SK-N-SH treated with all-trans-retinoic acid at 6 μM for 48 hours (cell line): ENCODE measurements at regions not wholly inside any gene's neighbourhood (a gene's known extent, or its start where the extent isn't known, plus 50 kb on each side); places are given as distances from the start of the nearest gene placed in this dataset.

Experiments used
- ATAC-seq: fragments of 200-7000 bp; cut with Tn5 transposase; 3 replicates; pipeline ENCODE4 v1.9.1; 2020; ENCODE audit warnings: mild to moderate bottlenecking, moderate library complexity
- BACH2 ChIP-seq: fragments of 250-450 bp; sonication (Bioruptor Pico); IDR thresholded peaks from 2 replicates; pipeline ENCODE4 v1.9.0; 2021; ENCODE audit warnings: mild to moderate bottlenecking, borderline replicate concordance
- CREB5 ChIP-seq: fragments of 250-450 bp; sonication (Bioruptor Pico); IDR thresholded peaks from 2 replicates; pipeline ENCODE4 v1.5.1; 2020; ENCODE audit warnings: low read depth, mild to moderate bottlenecking, moderate library complexity
- CSDC2 ChIP-seq: fragments of 250-450 bp; sonication (Bioruptor Pico); IDR thresholded peaks from 2 replicates; pipeline ENCODE4 v1.5.0; 2020; ENCODE audit warnings: mild to moderate bottlenecking, moderate library complexity
- CSRNP3 ChIP-seq: fragments of 250-450 bp; sonication (Bioruptor Pico); IDR thresholded peaks from 2 replicates; pipeline ENCODE4 v1.5.1; 2021; ENCODE audit warnings: mild to moderate bottlenecking, moderate library complexity
- ESRRG ChIP-seq: fragments of 250-450 bp; sonication (Bioruptor Pico); IDR thresholded peaks from 2 replicates; pipeline ENCODE4 v1.6.1; 2021; ENCODE audit warnings: mild to moderate bottlenecking
- GLIS3 ChIP-seq: fragments of 250-450 bp; sonication (Bioruptor Pico); IDR thresholded peaks from 2 replicates; pipeline ENCODE4 v1.5.0; 2020; ENCODE audit warnings: mild to moderate bottlenecking, moderate library complexity
- ISL1 ChIP-seq: fragments of 250-450 bp; sonication (Bioruptor Pico); IDR thresholded peaks from 2 replicates; pipeline ENCODE4 v2.1.2; 2022; ENCODE audit warnings: mild to moderate bottlenecking, moderate library complexity
- OSR1 ChIP-seq: fragments of 250-450 bp; sonication (Bioruptor Pico); IDR thresholded peaks from 2 replicates; pipeline ENCODE4 v1.8.0; 2022; ENCODE audit warnings: moderate library complexity, mild to moderate bottlenecking, inconsistent platforms
- PATZ1 ChIP-seq: fragments of 250-450 bp; sonication (Bioruptor Pico); IDR thresholded peaks from 2 replicates; pipeline ENCODE4 v1.8.0; 2020; ENCODE audit warnings: mild to moderate bottlenecking, moderate library complexity, borderline replicate concordance
- POU6F1 ChIP-seq: fragments of 250-450 bp; sonication (Bioruptor Pico); IDR thresholded peaks from 2 replicates; pipeline ENCODE4 v1.8.0; 2021; ENCODE audit warnings: low read depth, mild to moderate bottlenecking, moderate library complexity, borderline replicate concordance
- PPARA ChIP-seq: fragments of 250-450 bp; sonication (Bioruptor Pico); IDR thresholded peaks from 2 replicates; pipeline ENCODE4 v1.5.0; 2020; ENCODE audit warnings: mild to moderate bottlenecking, borderline replicate concordance
- RARB ChIP-seq: fragments of 250-450 bp; sonication (Bioruptor Pico); IDR thresholded peaks from 2 replicates; pipeline ENCODE4 v1.8.0; 2021; ENCODE audit warnings: mild to moderate bottlenecking, moderate library complexity
- SNAI2 ChIP-seq: fragments of 250-450 bp; sonication (Bioruptor Pico); IDR thresholded peaks from 2 replicates; pipeline ENCODE4 v1.5.0; 2020; ENCODE audit warnings: mild to moderate bottlenecking, moderate library complexity
- TCF4 ChIP-seq: fragments of 250-450 bp; sonication (Bioruptor Pico); IDR thresholded peaks from 2 replicates; pipeline ENCODE4 v1.8.0; 2021; ENCODE audit warnings: mild to moderate bottlenecking, moderate library complexity, borderline replicate concordance
- TOX ChIP-seq: fragments of 250-450 bp; sonication (Bioruptor Pico); IDR thresholded peaks from 2 replicates; pipeline ENCODE4 v1.8.0; 2021; ENCODE audit warnings: mild to moderate bottlenecking, moderate library complexity, borderline replicate concordance
- TSHZ2 ChIP-seq: fragments of 250-450 bp; sonication (Bioruptor Pico); IDR thresholded peaks from 2 replicates; pipeline ENCODE4 v1.5.0; 2020; ENCODE audit warnings: mild to moderate bottlenecking, moderate library complexity
- ZC3H10 ChIP-seq: fragments of 250-450 bp; sonication (Bioruptor Pico); IDR thresholded peaks from 2 replicates; pipeline ENCODE4 v1.5.1; 2021; ENCODE audit warnings: mild to moderate bottlenecking, moderate library complexity
- ZFP3 ChIP-seq: fragments of 250-450 bp; sonication (Bioruptor Pico); IDR thresholded peaks from 2 replicates; pipeline ENCODE4 v1.5.0; 2020; ENCODE audit warnings: mild to moderate bottlenecking, moderate library complexity
- ZFP30 ChIP-seq: fragments of 450-650 bp; formaldehyde crosslinking; IDR thresholded peaks from 2 replicates; pipeline ENCODE4 v1.5.0; 2022; ENCODE audit warnings: mild to moderate bottlenecking, moderate library complexity
- ZNF565 ChIP-seq: fragments of 450-650 bp; formaldehyde crosslinking; conservative IDR thresholded peaks from 2 replicates; pipeline ENCODE4 v1.5.0; 2020; ENCODE audit warnings: low read depth, mild to moderate bottlenecking, moderate library complexity
- ZNF8 ChIP-seq: fragments of 450-650 bp; formaldehyde crosslinking; IDR thresholded peaks from 2 replicates; pipeline ENCODE4 v1.5.0; 2020; ENCODE audit warnings: mild to moderate bottlenecking, moderate library complexity

GRCh38 chr21:17455028-17455353 is 57.9 kb upstream of the CXADR start:
- TF ChIP-seq GLIS3 (CRISPR knock-in tag), result no peak
- no peak for TF ChIP-seq CSDC2 (CRISPR knock-in tag)
- no peak for TF ChIP-seq POU6F1 (CRISPR knock-in tag)
- no peak for TF ChIP-seq ZNF8 (CRISPR knock-in tag)
- no peak for TF ChIP-seq ZFP30 (CRISPR knock-in tag)
- TF ChIP-seq RARB (CRISPR knock-in tag), result no peak
- TF ChIP-seq PATZ1 (CRISPR knock-in tag), result no peak
- TF ChIP-seq ZFP3 (CRISPR knock-in tag), result no peak
- no peak for TF ChIP-seq TCF4 (CRISPR knock-in tag)
- no peak for TF ChIP-seq OSR1 (CRISPR knock-in tag)
- TF ChIP-seq ESRRG, result no peak
- TF ChIP-seq ISL1 (CRISPR knock-in tag), result no peak
- no peak for TF ChIP-seq SNAI2
- TF ChIP-seq BACH2 (CRISPR knock-in tag), result no peak
- TF ChIP-seq CREB5 (CRISPR knock-in tag), result no peak
- TF ChIP-seq CSRNP3 (CRISPR knock-in tag), result no peak
- TF ChIP-seq TSHZ2, result no peak
- no peak for TF ChIP-seq ZC3H10 (CRISPR knock-in tag)
- no peak for TF ChIP-seq ZNF565
- no peak for TF ChIP-seq TOX
- ATAC-seq, result peak; percentile 31

- TF ChIP-seq ZNF8 (CRISPR knock-in tag), result no peak
- TF ChIP-seq TOX, result no peak
- TF ChIP-seq PPARA (CRISPR knock-in tag), result no peak
- no peak for TF ChIP-seq ZNF565
- no peak for TF ChIP-seq POU6F1 (CRISPR knock-in tag)
- TF ChIP-seq CREB5 (CRISPR knock-in tag), result no peak
- no peak for TF ChIP-seq ZC3H10 (CRISPR knock-in tag)
- no peak for ATAC-seq
Observed at GRCh38 chr21:17455451-17455850, 57.4 kb upstream of the CXADR start.
